Transverse colon (tissue), 4 donors: ENCODE measurements at regions not wholly inside any gene's neighbourhood (a gene's known extent, or its start where the extent isn't known, plus 50 kb on each side); places are given as distances from the start of the nearest gene placed in this dataset.

Experiments
- POLR2A ChIP-seq: fragments of 450-650 bp; IDR thresholded peaks from one replicate; pipeline ENCODE4 v1.6.1; 2016; ENCODE audit warnings: antibody characterized with exemption, mild to moderate bottlenecking, moderate library complexity
- POLR2AphosphoS5 ChIP-seq, 3 donors: sonication (generic); formaldehyde crosslinking; IDR thresholded peaks; one replicate each; pipeline ENCODE4 v1.6.1; 2016; ENCODE audit warnings: antibody characterized with exemption in 3 of 3
- TF ChIP-seq, protein P1 (sequence below), 5 experiments: fragments of 200-600 bp in 3 of 5; fragments of 450-650 bp in 2 of 5; sonication (generic) in 3 of 5; IDR thresholded peaks; 1 replicate in 2 of 5; 2 replicates in 3 of 5; pipeline ENCODE4 v1.5.1; 2016 to 2017; ENCODE audit warnings: antibody characterized with exemption in 5 of 5, inconsistent platforms in 3 of 5, mild to moderate bottlenecking in 2 of 5, moderate library complexity in 1 of 5

DNA sequence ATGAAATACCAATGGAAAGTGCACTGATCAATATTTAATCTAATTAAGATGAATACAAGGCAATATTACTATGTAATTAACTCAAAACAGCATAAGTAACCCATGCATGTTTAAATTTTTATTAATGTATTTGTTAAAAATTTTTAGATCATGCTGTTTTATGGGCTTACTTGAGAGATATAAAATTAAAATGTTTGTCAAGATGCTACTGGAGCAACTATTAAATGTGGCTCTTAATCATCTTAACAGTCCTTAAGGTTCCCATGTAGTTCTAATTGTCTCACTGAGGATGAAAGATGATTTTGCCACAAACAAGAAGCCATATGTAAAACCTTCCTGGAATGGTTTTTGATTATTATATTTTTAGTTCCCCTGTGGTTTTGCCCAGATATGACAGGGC, 897.1 kb downstream of the KCNMA1 start:
- TF ChIP-seq, protein P1, sequence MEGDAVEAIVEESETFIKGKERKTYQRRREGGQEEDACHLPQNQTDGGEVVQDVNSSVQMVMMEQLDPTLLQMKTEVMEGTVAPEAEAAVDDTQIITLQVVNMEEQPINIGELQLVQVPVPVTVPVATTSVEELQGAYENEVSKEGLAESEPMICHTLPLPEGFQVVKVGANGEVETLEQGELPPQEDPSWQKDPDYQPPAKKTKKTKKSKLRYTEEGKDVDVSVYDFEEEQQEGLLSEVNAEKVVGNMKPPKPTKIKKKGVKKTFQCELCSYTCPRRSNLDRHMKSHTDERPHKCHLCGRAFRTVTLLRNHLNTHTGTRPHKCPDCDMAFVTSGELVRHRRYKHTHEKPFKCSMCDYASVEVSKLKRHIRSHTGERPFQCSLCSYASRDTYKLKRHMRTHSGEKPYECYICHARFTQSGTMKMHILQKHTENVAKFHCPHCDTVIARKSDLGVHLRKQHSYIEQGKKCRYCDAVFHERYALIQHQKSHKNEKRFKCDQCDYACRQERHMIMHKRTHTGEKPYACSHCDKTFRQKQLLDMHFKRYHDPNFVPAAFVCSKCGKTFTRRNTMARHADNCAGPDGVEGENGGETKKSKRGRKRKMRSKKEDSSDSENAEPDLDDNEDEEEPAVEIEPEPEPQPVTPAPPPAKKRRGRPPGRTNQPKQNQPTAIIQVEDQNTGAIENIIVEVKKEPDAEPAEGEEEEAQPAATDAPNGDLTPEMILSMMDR (IDR thresholded peaks at IDR 0.05) = no peak
- TF ChIP-seq POLR2A = no peak
- TF ChIP-seq POLR2AphosphoS5 (IDR thresholded peaks at IDR 0.05) = no peak
